HG03103 (cell line): ENCODE measurements at regions not wholly inside any gene's neighbourhood (a gene's known extent, or its start where the extent isn't known, plus 50 kb on each side); places are given as distances from the start of the nearest gene placed in this dataset.
"Not testable (repeated sequence)": the region's sequence is repeated elsewhere in the genome, so short reads cannot be mapped to it uniquely, and the experiment has no call there.

Experiments used
- ATAC-seq: cut with Tn5 transposase; IDR thresholded peaks from one replicate; pipeline ENCODE4 v1.9.1; 2021; ENCODE audit warnings: low read depth; ENCODE audit not compliant: unreplicated experiment

- no peak for ATAC-seq
Measured at GRCh38 chr4:83932750-83933391, 397.0 kb downstream of the GPAT3 start.

GRCh38 chr4:83931659-83932438, 395.9 kb downstream of the GPAT3 start:
- no peak for ATAC-seq

GRCh38 chr4:83929550-83929949, 393.6 kb downstream of the GPAT3 start:
- ATAC-seq = no peak

- ATAC-seq = no peak
Measured at GRCh38 chr4:83926950-83927349, 391.0 kb downstream of the GPAT3 start.

- no peak for ATAC-seq
Measured at GRCh38 chr4:83923341-83923740, 387.4 kb downstream of the GPAT3 start.

GRCh38 chr4:83922402-83922801, 386.5 kb downstream of the GPAT3 start:
- ATAC-seq = no peak

- no peak for ATAC-seq
Measured at GRCh38 chr4:83921124-83921523, 385.2 kb downstream of the GPAT3 start.

- ATAC-seq = no peak
Measured at GRCh38 chr4:83920375-83920774, 384.5 kb downstream of the GPAT3 start.

GRCh38 chr4:83917572-83917971, 381.7 kb downstream of the GPAT3 start:
- ATAC-seq = no peak

GRCh38 chr4:83910693-83911092, 374.8 kb downstream of the GPAT3 start:
- no peak for ATAC-seq

- ATAC-seq = no peak
Measured at GRCh38 chr4:83906561-83906960, 370.7 kb downstream of the GPAT3 start.

GRCh38 chr4:83905952-83906351, 370.0 kb downstream of the GPAT3 start:
- ATAC-seq = no peak

- ATAC-seq = not testable (repeated sequence)
Measured at GRCh38 chr4:83903740-83904139, 367.8 kb downstream of the GPAT3 start.

GRCh38 chr4:83894831-83895230, 358.9 kb downstream of the GPAT3 start:
- no peak for ATAC-seq

GRCh38 chr4:83890816-83891215, 354.9 kb downstream of the GPAT3 start:
- ATAC-seq = no peak

GRCh38 chr4:83890231-83890630, 354.3 kb downstream of the GPAT3 start:
- ATAC-seq = no peak

GRCh38 chr4:83889802-83890201, 353.9 kb downstream of the GPAT3 start:
- no peak for ATAC-seq

- ATAC-seq = no peak
Measured at GRCh38 chr4:83885256-83886182, 349.6 kb downstream of the GPAT3 start.

- no peak for ATAC-seq
Measured at GRCh38 chr4:83876047-83876446, 340.1 kb downstream of the GPAT3 start.

- no peak for ATAC-seq
Measured at GRCh38 chr4:83875437-83875836, 339.5 kb downstream of the GPAT3 start.

GRCh38 chr4:83873996-83874395, 338.1 kb downstream of the GPAT3 start:
- no peak for ATAC-seq
